GM21367 (cell line): ENCODE measurements at regions not wholly inside any gene's neighbourhood (a gene's known extent, or its start where the extent isn't known, plus 50 kb on each side); places are given as distances from the start of the nearest gene placed in this dataset.
"Not testable (repeated sequence)": the region's sequence is repeated elsewhere in the genome, so short reads cannot be mapped to it uniquely, and the experiment has no call there.

Experiments used
- ATAC-seq: cut with Tn5 transposase; IDR thresholded peaks from one replicate; pipeline ENCODE4 v1.9.1; 2021; ENCODE audit not compliant: unreplicated experiment

- no peak for ATAC-seq
These were observed 50.7 kb upstream of the DIAPH3 start for GRCh38 chr13:60214213-60215055.

GRCh38 chr13:60220072-60220471 lies 56.3 kb upstream of the DIAPH3 start:
- no peak for ATAC-seq

DNA sequence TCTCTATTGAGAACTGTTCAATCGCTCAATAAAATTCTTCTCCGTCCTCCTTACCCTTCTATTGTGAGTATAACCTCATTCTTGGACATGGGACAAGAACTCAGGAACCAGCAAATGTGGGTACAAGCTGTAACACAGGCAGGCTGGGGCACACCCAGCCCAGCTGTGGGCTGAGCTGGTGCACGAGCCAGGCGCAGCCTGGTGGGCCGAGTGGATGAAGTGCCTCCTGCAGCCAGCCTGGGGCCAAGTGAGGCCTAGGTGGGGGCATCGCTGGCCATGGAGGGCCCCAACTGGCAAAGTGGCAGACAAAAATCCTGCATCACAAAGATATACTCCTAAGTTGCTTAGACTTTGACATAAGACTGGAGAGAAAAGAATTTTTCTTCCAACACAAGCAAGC lies 57.9 kb upstream of the DIAPH3 start:
- ATAC-seq: no peak

DNA sequence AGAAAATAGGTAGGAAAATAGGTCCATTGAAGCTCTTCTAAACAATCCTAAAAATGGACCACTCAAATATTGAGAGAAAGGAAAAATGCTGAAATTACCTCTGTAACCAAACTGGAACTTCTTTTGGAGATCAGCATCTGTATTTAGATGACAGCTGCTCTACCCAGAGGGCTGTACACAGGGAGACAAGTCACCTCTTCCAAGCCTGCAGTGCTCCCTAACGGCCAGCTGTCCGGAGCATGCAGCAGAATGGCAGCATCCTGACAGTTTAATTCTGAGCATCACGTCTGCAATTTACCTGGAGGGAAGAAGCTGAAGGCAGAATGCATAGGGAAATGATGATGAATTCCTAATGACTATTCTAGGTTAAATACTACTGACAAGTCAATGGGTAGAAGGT lies 62.8 kb upstream of the DIAPH3 start:
- ATAC-seq: no peak

GRCh38 chr13:60227158-60227557 lies 63.4 kb upstream of the DIAPH3 start:
- ATAC-seq: no peak

GRCh38 chr13:60229708-60230272 lies 66.1 kb upstream of the DIAPH3 start:
- ATAC-seq: no peak

- peak; percentile 75 for ATAC-seq
These were observed 66.9 kb upstream of the DIAPH3 start for GRCh38 chr13:60230593-60230992.

DNA sequence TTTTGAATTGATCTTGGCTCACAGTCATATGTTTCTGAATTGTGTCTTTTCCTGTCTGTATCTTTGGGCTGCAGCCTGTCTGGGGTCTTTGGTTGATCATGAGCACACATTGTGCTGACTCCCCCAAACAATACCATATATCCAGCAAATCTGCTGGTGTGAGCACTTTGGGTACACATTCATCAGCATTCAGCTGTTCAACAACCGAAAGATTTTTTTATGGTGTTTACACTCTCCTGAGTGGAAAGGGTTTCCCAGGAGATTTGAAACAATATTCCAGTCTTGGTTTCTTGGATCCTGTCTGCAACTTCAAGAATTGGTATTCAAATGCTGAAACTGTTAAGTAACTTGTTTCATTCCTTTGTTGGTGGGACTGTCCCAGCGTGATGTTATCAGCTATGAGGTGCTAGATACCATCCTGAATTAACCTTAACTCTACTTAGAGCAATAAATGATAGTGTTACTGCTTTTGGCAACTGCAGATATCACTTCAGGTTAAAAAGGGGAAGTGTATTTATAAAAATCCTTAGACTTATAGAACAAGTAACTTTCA lies 78.4 kb upstream of the DIAPH3 start:
- no peak for ATAC-seq

GRCh38 chr13:60244381-60244780 lies 80.7 kb upstream of the DIAPH3 start:
- ATAC-seq: no peak

DNA sequence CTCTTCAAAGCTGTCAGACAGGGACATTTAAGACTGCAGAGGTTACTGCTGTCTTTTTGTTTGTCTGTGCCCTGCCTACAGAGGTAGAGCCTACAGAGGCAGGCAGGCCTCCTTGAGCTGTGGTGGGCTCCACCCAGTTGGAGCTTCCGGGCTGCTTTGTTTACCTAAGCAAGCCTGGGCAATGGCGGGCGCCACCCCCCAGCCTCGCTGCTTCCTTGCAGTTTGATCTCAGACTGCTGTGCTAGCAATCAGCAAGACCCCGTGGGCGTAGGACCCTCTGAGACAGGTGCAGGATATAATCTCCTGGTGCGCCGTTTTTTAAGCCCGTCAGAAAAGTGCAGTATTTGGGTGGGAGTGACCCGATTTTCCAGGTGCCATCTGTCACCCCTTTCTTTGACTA lies 87.7 kb upstream of the DIAPH3 start:
- ATAC-seq: not testable (repeated sequence)

DNA sequence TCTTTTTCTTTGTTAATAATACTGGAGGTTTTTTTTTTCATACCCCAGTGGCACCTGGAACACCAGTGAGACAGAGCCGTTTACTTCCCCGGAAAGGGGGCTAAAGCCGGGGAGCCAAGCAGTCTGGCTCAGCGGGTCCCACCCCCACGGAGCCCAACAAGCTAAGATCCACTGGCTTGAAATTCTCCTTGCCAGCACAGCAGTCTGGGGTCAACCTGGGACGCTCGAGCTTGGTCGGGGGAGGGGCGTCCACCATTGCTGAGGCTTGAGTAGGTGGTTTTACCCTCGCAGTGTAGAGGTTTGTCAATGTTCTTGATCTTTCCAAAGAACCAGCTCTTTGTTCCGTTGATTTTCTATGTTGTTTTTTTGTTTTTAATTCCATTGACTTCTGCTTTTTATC lies 94.6 kb upstream of the DIAPH3 start:
- no peak for ATAC-seq

- no peak for ATAC-seq
These were observed 96.7 kb upstream of the DIAPH3 start for GRCh38 chr13:60260440-60260839.

- ATAC-seq: no peak
These were observed 98.0 kb upstream of the DIAPH3 start for GRCh38 chr13:60261432-60262351.

DNA sequence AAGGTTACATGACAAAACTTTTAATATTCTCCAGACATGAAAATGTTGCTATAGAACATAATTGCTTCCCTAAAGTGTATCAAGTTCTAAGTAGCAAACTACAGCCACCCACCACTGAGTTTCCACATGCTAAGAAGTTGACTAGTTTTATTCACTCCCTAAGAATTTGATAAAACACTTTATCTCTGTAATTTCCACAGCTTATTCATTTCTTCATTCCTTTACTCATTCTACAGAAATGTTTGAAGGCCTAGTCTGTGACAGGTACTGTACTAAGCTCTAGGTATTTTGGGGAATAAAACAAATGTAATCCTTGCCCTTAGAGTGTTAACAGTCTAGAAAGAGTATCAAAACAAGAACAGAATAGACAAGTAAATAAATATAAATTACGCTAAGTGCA lies 101.8 kb upstream of the DIAPH3 start:
- no peak for ATAC-seq

DNA sequence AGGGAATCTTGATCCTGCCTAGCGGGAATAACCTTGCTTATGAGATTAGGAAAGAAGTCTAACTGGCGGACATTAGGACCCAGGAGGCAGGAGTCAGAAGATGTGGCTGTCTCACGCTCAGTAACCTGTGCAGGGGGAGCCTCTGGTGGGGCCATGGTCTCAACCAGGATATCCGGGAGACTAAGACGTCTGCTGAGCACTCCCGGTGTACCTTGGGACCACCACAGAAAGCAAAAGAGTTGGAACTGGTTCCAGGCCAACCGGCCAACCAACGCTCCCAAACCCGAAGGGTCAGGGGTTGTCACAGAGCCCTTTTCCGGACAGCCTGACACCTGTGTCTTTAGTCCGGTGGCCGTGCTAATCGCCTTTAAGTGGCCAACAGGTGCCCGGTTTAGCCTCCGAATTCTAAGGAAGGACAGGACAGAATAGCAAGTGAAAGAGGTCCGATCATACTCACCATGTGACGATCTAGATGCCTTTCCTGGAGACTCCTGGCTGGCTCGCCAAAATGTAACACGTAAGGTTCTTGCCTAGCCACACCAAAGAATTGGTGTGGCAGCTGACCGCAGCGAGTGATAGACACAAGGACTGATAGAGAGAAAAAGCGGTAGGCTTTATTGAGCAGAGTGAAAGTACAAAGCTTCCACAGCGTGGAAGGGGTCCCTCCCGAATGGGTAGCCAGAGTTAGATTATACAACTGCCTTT lies 103.9 kb upstream of the DIAPH3 start:
- ATAC-seq: no peak

- ATAC-seq: no peak
These were observed 104.5 kb upstream of the DIAPH3 start for GRCh38 chr13:60268203-60268555.

GRCh38 chr13:60273971-60274527 lies 110.3 kb upstream of the DIAPH3 start:
- no peak for ATAC-seq

DNA sequence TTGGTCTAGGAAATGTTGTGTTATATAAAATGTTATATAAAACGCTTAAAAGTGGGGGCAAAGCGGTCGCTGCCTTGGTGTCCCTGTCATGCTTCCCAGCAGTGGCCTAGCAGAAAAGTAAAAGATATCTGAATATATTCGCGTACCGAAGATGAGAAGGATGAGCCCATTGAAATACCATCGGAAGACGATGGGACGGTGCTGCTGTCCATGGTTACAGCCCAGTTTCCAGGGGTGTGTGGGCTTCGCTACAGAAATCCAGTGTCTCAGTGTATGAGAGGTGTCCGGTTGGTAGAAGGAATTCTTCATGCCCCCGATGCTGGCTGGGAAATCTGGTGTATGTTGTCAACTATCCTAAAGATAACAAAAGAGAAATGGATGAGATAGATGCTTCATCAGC lies 110.9 kb upstream of the DIAPH3 start:
- ATAC-seq: no peak

- no peak for ATAC-seq
These were observed 111.5 kb upstream of the DIAPH3 start for GRCh38 chr13:60275208-60275607.

DNA sequence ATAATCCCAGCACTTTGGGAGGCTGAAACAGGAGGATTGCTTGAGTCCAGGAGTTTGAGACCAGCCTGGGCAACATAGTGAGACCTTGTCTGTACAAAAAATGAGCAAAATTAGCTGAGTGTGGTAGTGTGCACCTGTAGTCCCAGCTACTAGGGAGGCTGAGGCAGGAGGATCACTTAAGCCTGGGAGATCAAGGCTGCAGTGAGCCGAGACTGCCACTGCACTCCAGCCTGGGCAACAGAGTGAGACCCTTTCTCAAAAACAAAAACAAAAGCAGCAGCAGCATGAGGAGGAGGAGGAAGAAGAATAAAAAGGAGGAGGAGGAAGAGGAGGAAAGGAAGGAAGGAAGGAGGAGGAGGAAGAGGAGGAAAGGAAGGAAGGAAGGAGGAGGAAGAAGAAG lies 116.5 kb upstream of the TDRD3 start:
- not testable (repeated sequence) for ATAC-seq

GRCh38 chr13:60282186-60282585 lies 114.8 kb upstream of the TDRD3 start:
- ATAC-seq: no peak
